HG03571 (cell line): ENCODE measurements at regions not wholly inside any gene's neighbourhood (a gene's known extent, or its start where the extent isn't known, plus 50 kb on each side); places are given as distances from the start of the nearest gene placed in this dataset.
"Not testable (repeated sequence)": the region's sequence is repeated elsewhere in the genome, so short reads cannot be mapped to it uniquely, and the experiment has no call there.

Experiments
- ATAC-seq: cut with Tn5 transposase; IDR thresholded peaks from one replicate; pipeline ENCODE4 v1.9.1; 2021; ENCODE audit not compliant: unreplicated experiment

DNA sequence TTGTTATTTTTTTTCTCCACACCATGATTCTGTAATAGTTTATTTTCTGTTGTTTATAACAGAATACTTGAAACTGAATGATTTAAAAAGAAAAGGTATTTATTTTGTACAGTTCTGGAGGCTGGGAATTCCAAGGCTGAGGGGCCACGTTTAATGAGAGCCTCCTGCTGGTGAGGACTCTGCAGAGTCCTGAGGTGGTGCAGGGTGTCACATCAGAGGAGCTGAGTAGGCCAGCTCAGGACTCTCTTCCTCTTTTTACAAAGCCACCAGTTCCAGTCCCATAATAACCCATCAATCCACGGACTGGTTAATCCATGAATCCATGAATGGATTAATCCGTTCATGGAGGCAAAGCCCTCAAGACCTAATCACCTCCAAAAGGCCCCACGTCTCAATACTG, 71.6 kb downstream of the TFAP2A start:
- ATAC-seq, result no peak

- no peak for ATAC-seq
Measured at GRCh38 chr6:10341605-10342004, 73.3 kb downstream of the TFAP2A start.

- no peak for ATAC-seq
Measured at GRCh38 chr6:10338151-10338550, 76.7 kb downstream of the TFAP2A start.

DNA sequence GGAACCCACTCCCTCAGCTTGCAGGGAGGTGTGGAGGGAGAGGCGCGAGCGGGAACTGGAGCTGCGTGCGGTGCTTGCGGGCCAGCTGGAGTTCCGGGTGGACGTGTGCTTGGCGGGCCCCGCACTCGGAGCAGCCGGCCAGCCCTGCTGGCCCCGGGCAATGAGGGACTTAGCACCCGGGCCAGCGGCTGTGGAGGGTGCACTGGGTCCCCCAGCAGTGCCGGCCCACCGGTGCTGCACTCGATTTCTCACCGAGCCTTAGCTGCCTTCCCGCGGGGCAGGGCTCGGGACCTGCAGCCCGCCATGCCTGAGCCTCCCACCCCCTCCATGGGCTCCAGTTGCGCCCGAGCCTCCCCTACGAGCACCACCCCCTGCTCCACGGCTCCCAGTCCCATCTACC, 77.5 kb downstream of the TFAP2A start:
- not testable (repeated sequence) for ATAC-seq

DNA sequence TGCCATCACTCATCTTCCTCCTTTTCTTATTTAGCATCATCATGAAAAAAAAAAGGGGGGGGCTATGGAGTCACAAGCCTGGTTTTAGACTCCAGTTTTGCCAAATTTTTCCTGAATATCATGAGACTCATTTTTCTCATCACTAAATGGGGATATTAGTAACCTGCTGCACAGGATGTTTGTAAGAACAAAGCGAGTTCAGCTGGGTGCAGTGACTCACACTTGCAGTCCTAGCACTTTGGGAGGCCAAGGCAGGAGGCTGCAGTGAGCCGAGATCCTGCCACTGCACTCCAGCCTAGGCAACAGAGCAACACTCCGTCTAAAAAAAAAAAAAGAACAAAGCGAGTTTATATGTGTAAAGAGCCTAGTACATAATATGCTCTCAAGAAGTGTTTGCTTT, 82.8 kb downstream of the TFAP2A start:
- no peak for ATAC-seq

- no peak for ATAC-seq
Measured at GRCh38 chr6:10331334-10331968, 83.4 kb downstream of the TFAP2A start.

DNA sequence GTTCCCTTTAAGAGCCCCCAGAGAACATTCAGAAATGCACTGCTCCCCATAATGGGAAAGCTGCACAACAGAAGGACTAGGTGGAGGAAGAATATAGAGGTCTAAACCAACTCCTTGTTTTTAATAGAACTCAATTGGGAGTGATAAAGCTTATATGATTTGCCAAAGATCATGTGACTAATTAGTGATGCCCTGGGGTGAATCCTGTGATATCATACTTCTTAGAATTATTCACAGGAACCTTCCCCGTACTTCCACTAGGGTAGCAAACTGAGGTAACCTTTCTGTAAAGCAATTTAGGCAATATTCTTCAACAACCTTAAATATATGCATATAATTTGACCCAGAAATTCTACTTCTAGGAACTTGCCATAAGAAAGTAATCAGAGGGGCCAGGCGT, 84.4 kb downstream of the TFAP2A start:
- no peak for ATAC-seq

GRCh38 chr6:10323018-10323417, 91.9 kb downstream of the TFAP2A start:
- no peak for ATAC-seq

GRCh38 chr6:10320291-10320690, 94.6 kb downstream of the TFAP2A start:
- ATAC-seq, result no peak

GRCh38 chr6:10316373-10316721, 98.5 kb downstream of the TFAP2A start:
- no peak for ATAC-seq

DNA sequence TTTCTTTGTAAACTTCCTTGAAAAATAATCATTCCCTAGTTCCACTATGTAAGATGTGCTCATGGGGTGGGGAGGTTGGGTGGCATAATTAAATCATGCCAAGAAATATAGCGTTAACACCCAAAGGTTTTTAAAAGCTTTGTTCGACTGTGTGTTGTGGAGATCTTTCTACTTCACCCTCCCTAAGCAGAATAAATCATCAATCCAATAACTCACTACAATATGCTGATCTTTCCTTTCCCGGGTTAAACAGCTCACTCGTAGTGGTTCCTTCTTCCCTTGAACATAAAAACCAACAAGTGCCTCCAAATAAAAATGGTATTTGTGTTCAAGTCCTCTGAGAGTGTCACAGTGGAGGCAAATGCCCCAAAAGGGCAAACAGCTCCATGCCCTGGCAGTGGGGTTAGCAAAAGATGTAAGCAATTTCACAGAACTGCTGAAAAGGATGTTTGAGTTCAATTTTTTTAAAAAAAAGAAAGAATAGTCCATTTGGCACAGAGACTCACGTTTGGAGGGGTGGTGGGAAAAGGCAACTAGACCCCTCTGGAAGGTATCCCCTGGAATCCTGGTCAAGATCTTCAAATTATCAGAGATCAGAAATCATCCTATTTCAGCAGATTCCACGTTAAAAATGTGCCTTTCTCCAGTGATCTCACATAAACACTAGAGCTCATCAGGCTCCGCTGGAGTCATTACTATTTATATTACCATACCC, 99.1 kb downstream of the TFAP2A start:
- ATAC-seq, result no peak

GRCh38 chr6:10315034-10315433, 99.8 kb downstream of the TFAP2A start:
- ATAC-seq, result no peak

GRCh38 chr6:10314163-10314955, 100.5 kb downstream of the TFAP2A start:
- ATAC-seq, result no peak

DNA sequence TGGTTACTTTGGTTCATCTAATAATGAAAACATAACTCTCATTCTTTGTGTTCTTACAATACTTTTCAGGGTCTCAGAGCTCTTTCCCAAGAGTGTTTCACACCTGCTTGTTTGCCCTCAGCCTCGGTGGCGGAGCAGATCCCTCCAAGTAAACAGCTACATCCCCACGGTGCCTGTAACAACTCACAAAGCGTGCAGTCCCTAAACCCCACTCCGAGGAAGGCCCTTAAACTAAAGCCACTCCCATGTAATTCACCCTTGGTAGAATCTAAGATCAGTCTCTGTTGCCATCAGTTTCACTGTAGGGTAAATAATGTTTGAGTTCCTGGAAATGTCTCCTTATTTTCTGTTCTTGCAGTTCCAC, 101.1 kb downstream of the TFAP2A start:
- ATAC-seq, result no peak

DNA sequence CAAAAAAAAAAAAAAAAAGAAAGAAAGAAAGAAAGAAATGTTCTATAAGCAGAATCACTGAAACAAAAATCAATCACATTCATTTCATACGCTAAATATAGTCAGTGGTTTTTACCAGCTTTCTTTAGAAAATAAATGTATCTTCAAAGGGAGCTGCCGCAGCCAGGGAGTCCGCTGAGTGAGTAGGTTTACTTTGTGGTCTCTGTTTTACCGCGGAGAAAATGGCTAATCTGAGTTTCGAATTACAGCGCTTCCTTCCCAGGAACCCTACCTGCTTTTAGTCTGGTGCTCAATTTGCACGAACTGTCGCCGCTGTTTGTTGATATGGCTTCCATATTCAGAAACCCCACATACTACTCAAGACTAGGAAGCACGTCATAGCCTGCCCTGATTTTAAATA, 102.4 kb downstream of the TFAP2A start:
- no peak for ATAC-seq

- ATAC-seq, result not testable (repeated sequence)
Measured at GRCh38 chr6:10311546-10312405, 103.1 kb downstream of the TFAP2A start.

DNA sequence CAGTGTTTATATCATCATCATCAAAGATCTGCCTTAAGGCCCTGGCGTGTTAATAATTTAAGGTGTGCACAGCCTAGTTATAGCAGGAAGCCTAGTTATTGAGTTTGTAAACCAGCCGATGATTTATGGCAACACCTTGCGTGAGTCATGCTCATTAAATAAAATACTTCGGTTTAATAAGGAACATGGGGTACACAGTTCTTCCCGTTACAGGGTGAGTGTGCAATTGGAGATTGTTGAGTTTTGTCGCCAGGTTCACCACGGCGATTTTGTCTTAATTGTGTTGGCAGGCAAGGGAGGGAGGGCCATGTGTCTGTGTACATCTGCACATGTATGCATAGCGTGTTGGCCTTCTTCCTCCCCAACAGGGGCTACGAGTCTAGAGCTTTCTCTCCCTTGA, 104.0 kb downstream of the TFAP2A start:
- no peak for ATAC-seq

DNA sequence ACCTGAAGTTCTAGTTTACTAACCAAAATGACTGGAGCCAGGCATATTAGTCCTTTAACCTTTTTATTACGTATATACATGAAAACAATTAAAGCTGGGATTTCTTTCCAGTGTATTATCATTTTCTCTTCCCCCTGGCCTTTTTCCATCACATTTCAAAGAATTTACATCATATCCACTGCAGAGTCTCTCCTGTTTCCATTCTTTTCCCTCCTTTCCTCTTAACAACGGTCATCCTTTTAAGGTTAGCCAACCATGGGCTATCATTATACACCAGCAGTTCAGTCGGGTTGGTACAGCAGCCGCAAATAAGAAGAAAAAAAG, 104.6 kb downstream of the TFAP2A start:
- ATAC-seq, result no peak

DNA sequence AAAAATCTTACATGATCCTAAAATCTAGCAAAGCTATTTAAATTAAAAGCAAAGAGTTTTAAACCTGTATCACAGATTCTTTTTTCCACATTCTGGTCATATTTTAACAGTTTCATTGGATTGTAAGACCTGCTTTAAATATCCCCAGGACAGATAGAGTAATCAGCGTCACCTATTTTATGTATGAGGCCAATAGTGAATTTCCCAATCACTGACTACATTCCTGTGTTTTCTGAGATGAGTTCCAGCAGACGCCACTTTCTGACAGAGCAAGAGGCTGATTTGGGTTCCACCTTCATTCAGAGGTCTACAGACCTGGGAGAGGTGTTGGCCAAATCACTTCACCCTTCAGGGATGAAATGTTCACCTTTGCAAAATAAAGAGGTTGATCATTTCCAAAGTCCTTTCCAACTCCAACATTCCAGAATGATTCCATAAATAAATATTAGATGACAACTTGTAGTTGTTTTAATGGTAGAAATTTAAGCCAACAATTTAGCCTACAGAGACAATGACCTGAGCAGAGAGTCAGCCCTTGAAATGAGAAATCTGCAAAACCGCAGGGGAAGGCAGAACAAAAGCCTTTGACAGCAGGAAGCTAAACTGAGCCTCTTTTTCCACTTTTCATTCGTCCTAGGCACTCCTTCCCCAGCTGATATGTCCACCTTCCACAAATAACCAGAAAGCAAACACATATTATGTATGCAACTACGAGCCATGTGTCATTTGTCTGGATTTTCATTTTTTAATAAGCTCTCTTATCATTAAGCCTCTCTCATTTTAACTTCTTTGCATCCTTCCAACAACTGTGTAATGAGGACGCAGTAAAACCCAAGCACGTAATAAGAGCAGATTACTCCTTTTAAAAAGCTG, 105.2 kb downstream of the TFAP2A start:
- no peak for ATAC-seq

- ATAC-seq, result no peak
Measured at GRCh38 chr6:10307476-10307875, 107.4 kb downstream of the TFAP2A start.

- no peak for ATAC-seq
Measured at GRCh38 chr6:10307028-10307427, 107.8 kb downstream of the TFAP2A start.
